Ureter (tissue), 1 donor: ENCODE measurements at regions not wholly inside any gene's neighbourhood (a gene's known extent, or its start where the extent isn't known, plus 50 kb on each side); places are given as distances from the start of the nearest gene placed in this dataset.

Experiments
- DNase-seq: peaks from one replicate; pipeline ENCODE4 v3.0.0-alpha.2; 2020; ENCODE audit warnings: low spot score
- donor health status: DM: yes; HTN: yes; CAD: no.

- DNase-seq, result no peak
Measured at GRCh38 chr2:128774320-128775216, 455.9 kb upstream of the HS6ST1 start.

- no peak for DNase-seq
Measured at GRCh38 chr2:128775217-128775913, 456.7 kb upstream of the HS6ST1 start.

GRCh38 chr2:128775914-128776285, 457.2 kb upstream of the HS6ST1 start:
- no peak for DNase-seq

GRCh38 chr2:128776461-128777195, 458.0 kb upstream of the HS6ST1 start:
- no peak for DNase-seq

GRCh38 chr2:128777196-128778035, 458.7 kb upstream of the HS6ST1 start:
- no peak for DNase-seq

GRCh38 chr2:128778843-128779242, 460.2 kb upstream of the HS6ST1 start:
- no peak for DNase-seq

GRCh38 chr2:128779301-128780095, 460.8 kb upstream of the HS6ST1 start:
- DNase-seq, result no peak

GRCh38 chr2:128780434-128781080, 461.9 kb upstream of the HS6ST1 start:
- no peak for DNase-seq

GRCh38 chr2:128781166-128781565, 462.5 kb upstream of the HS6ST1 start:
- DNase-seq, result no peak

- DNase-seq, result no peak
Measured at GRCh38 chr2:128781585-128782385, 463.1 kb upstream of the HS6ST1 start.

GRCh38 chr2:128782411-128783192, 463.9 kb upstream of the HS6ST1 start:
- DNase-seq, result no peak

GRCh38 chr2:128783193-128783671, 464.6 kb upstream of the HS6ST1 start:
- DNase-seq, result no peak

- no peak for DNase-seq
Measured at GRCh38 chr2:128783896-128784295, 465.2 kb upstream of the HS6ST1 start.

- no peak for DNase-seq
Measured at GRCh38 chr2:128784626-128785306, 466.1 kb upstream of the HS6ST1 start.

- DNase-seq, result no peak
Measured at GRCh38 chr2:128786316-128786715, 467.6 kb upstream of the HS6ST1 start.

- DNase-seq, result no peak
Measured at GRCh38 chr2:128786741-128787478, 468.2 kb upstream of the HS6ST1 start.

GRCh38 chr2:128787616-128788015, 468.9 kb upstream of the HS6ST1 start:
- peak; percentile 27 for DNase-seq
